CD4-positive, alpha-beta T cell (primary cell): ENCODE measurements at regions not wholly inside any gene's neighbourhood (a gene's known extent, or its start where the extent isn't known, plus 50 kb on each side); places are given as distances from the start of the nearest gene placed in this dataset.

Experiments used
- ATAC-seq: fragments of 200-7000 bp; cut with Tn5 transposase; one replicate; pipeline ENCODE4 v1.10.0; 2022; ENCODE audit warnings: mild to moderate bottlenecking; ENCODE audit not compliant: poor library complexity
- CTCF ChIA-PET: fragments of 350-600 bp; sonication (Branson Sonifier 250); formaldehyde crosslinking; loops from one replicate; lab custom pipeline; 2021; ENCODE audit warnings: antibody characterized with exemption, inconsistent platforms; lab: Charles Lee
- POLR2A ChIA-PET: fragments of 350-600 bp; sonication (Branson Sonifier 250); formaldehyde crosslinking; loops from one replicate; lab custom pipeline; 2021; ENCODE audit warnings: antibody characterized with exemption, inconsistent platforms; lab: Charles Lee
- DNase-seq, 14 experiments: peaks; one replicate each; pipeline ENCODE4 v3.0.0-alpha.2; 2013 to 2020; ENCODE audit warnings: mixed read lengths in 2 of 14
- H3K27ac ChIP-seq, 2 donors: one replicate each; pipeline versions ENCODE4 v1.5.1 to v1.7.0; 2013; ENCODE audit warnings: low read length in 2 of 2, low read depth in 1 of 2, mild to moderate bottlenecking in 1 of 2
- H3K27me3 ChIP-seq, 2 experiments: 1 replicate in 1 of 2; 2 replicates in 1 of 2; pipeline versions ENCODE4 v1.6.1 to v1.7.0; 2013; ENCODE audit warnings: low read length in 2 of 2, control low read depth in 1 of 2, mild to moderate bottlenecking in 1 of 2, moderate library complexity in 1 of 2; ENCODE audit not compliant: insufficient read depth in 2 of 2, control insufficient read depth in 1 of 2
- H3K36me3 ChIP-seq: one replicate; pipeline ENCODE4 v1.6.1; 2013; ENCODE audit warnings: low read length, control low read depth; ENCODE audit not compliant: insufficient read depth
- H3K4me1 ChIP-seq: one replicate; pipeline ENCODE4 v1.6.1; 2013; ENCODE audit warnings: low read length, control low read depth; ENCODE audit not compliant: insufficient read depth
- H3K4me3 ChIP-seq: one replicate; pipeline ENCODE4 v1.5.1; 2013; ENCODE audit warnings: mild to moderate bottlenecking, low read length, moderate library complexity
- H3K9me3 ChIP-seq, 2 experiments: 1 replicate in 1 of 2; 2 replicates in 1 of 2; pipeline versions ENCODE4 v1.6.1 to v1.7.0; 2013; ENCODE audit warnings: low read length in 2 of 2, mild to moderate bottlenecking in 2 of 2, control low read depth in 1 of 2, moderate library complexity in 1 of 2; ENCODE audit not compliant: control insufficient read depth in 1 of 2, insufficient read depth in 1 of 2
- H3K27ac Mint-ChIP-seq: one replicate; pipeline ENCODE4 v1.8.0; 2020; ENCODE audit warnings: mixed read lengths
- H3K27me3 Mint-ChIP-seq: one replicate; pipeline ENCODE4 v1.8.0; 2021; ENCODE audit warnings: mixed read lengths
- H3K36me3 Mint-ChIP-seq: one replicate; pipeline ENCODE4 v1.8.0; 2021; ENCODE audit warnings: low read depth, mixed read lengths
- H3K4me1 Mint-ChIP-seq: one replicate; pipeline ENCODE4 v1.8.0; 2021; ENCODE audit warnings: low read depth, mixed read lengths
- H3K4me3 Mint-ChIP-seq: one replicate; pipeline ENCODE4 v1.8.0; 2020; ENCODE audit warnings: mild to moderate bottlenecking, mixed read lengths
- H3K9me3 Mint-ChIP-seq: one replicate; pipeline ENCODE4 v1.8.0; 2020; ENCODE audit warnings: mixed read lengths
- intact Hi-C, 2 experiments: fragments of 100-400 bp; cut with DNase I in 1 of 2; cut with micrococcal nuclease in 1 of 2; formaldehyde crosslinking; loops; one replicate each; pipeline versions ENCODE4 v1.15.1 to v1.9.0; 2023 to 2025; cut with DNase I, micrococcal nuclease
- TF ChIP-seq, protein P1 (sequence below): fragments of 200-600 bp; IDR thresholded peaks from one replicate; pipeline ENCODE4 v1.8.0; 2022; ENCODE audit warnings: antibody characterized with exemption, mild to moderate bottlenecking

DNA sequence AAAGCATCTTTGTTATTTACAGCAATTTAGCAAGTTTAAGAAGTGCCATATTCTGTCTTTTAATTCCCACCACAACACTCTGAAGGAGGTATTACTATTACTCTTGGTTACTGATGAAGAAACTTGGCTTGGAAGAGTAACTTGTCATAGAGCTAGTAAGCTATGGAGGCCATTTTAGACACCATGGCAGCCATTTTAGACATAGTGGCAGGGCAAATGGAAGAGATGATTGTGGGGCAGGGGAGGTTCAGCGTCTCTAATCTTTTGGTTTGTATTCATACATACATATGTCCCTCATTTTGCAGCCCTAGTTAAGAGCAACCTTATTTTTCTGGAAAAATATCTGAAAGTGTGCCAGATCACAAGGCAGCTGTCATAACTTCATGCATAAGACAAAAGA, 82.6 kb upstream of the SOX1 start:
- H3K36me3 ChIP-seq = no peaks in the 10 kb centered on the region
- intact Hi-C loops = no loop called here
- no peaks in the 10 kb centered on the region for H3K4me1 Mint-ChIP-seq

DNA sequence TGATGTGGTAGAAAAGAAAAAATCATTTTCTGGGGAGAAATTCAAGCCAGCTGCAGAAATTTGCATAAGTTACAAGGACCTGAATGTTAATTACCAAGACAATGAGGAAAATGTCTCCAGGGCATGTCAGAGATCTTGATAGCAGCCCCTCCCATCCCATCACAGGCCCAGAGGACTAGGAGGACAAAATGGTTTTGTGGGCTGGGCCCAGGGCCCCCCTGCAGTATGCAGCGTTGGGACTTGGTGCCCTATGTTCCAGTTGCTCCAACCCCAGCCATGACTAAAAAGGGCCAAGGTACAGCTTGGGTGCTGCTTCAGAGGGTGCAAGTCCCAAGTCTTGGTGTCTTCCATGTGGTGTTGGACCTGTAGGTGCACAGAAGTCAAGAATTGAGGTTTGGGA, 76.6 kb upstream of the SOX1 start:
- no peak overlapping the region for H3K4me3 Mint-ChIP-seq
- H3K9me3 ChIP-seq = peaks cover 10 to 15% of the 10 kb centered on the region in 2 experiments
- H3K4me1 Mint-ChIP-seq = no peaks in the 10 kb centered on the region
- H3K36me3 ChIP-seq = no peaks in the 10 kb centered on the region
- peaks cover 12% of the 10 kb centered on the region for H3K27me3 Mint-ChIP-seq
- H3K27ac Mint-ChIP-seq = no peak overlapping the region
- H3K36me3 Mint-ChIP-seq = no peaks in the 10 kb centered on the region
- ChIA-PET CTCF (no interaction called here), POLR2A (interaction anchor here (0.6 kb wide), 1 partner anchor 344 kb away, joined by 3 read pairs; no protein-coding TSS in a partner anchor)
- no peak overlapping the region for H3K27ac ChIP-seq
- intact Hi-C loops = no loop called here
- peaks cover 12% of the 10 kb centered on the region for H3K9me3 Mint-ChIP-seq
- ATAC-seq = no peak
- H3K4me3 ChIP-seq = no peak overlapping the region
- TF ChIP-seq, protein P1, sequence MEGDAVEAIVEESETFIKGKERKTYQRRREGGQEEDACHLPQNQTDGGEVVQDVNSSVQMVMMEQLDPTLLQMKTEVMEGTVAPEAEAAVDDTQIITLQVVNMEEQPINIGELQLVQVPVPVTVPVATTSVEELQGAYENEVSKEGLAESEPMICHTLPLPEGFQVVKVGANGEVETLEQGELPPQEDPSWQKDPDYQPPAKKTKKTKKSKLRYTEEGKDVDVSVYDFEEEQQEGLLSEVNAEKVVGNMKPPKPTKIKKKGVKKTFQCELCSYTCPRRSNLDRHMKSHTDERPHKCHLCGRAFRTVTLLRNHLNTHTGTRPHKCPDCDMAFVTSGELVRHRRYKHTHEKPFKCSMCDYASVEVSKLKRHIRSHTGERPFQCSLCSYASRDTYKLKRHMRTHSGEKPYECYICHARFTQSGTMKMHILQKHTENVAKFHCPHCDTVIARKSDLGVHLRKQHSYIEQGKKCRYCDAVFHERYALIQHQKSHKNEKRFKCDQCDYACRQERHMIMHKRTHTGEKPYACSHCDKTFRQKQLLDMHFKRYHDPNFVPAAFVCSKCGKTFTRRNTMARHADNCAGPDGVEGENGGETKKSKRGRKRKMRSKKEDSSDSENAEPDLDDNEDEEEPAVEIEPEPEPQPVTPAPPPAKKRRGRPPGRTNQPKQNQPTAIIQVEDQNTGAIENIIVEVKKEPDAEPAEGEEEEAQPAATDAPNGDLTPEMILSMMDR = no peak
- H3K27me3 ChIP-seq = no peaks in the 10 kb centered on the region
- no peak for DNase-seq
- H3K4me1 ChIP-seq = no peaks in the 10 kb centered on the region

More for the DNA sequence above, 82.6 kb upstream of the SOX1 start:
- Histone ChIP-seq H3K9me3 (peaks cover 0 to 8% of the 10 kb centered on the region in 2 experiments), H3K27me3 (peaks cover 9 to 11% of the 10 kb centered on the region in 2 experiments), H3K4me1 (no peaks in the 10 kb centered on the region), H3K4me3 (no peak overlapping the region), H3K27ac (no peak overlapping the region)
- no peak for ATAC-seq
- no peak overlapping the region for H3K27ac Mint-ChIP-seq
- TF ChIP-seq, protein P1 = no peak
- POLR2A ChIA-PET = no interaction called here
- peaks cover 3% of the 10 kb centered on the region for H3K9me3 Mint-ChIP-seq
- no peaks in the 10 kb centered on the region for H3K36me3 Mint-ChIP-seq
- H3K27me3 Mint-ChIP-seq = peaks cover 34% of the 10 kb centered on the region
- no peak for DNase-seq
- no peak overlapping the region for H3K4me3 Mint-ChIP-seq
- CTCF ChIA-PET = no interaction called here

DNA sequence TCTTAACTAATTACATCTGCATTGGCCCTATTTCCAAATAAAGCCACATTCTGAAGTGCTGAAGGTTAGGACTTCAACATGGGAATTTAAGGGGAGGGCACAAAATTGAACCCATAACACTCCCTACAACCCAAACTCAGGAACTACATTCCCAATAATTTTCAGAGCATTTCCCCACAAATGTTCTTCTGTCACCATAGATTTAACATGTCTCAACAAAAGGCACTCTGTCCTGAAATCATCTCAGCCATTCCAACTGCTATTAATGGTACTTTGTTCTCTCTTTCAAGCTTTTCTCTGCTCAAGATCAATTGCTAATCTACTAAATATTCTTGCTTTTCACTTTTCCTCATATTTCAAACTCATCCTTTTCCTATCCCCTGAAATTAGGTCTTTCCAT, 74.0 kb upstream of the SOX1 start:
- CTCF ChIA-PET = no interaction called here

More for the DNA sequence above, 74.0 kb upstream of the SOX1 start:
- H3K27me3 ChIP-seq = no peaks in the 10 kb centered on the region
- Mint-ChIP-seq H3K27me3 (peaks cover 23% of the 10 kb centered on the region), H3K4me1 (no peaks in the 10 kb centered on the region), H3K36me3 (no peaks in the 10 kb centered on the region), H3K4me3 (no peak overlapping the region), H3K27ac (no peak overlapping the region), H3K9me3 (peaks cover 12% of the 10 kb centered on the region)
- H3K4me3 ChIP-seq = no peak overlapping the region
- intact Hi-C loops = no loop called here
- TF ChIP-seq, protein P1 = no peak
- no peak overlapping the region for H3K27ac ChIP-seq
- no peaks in the 10 kb centered on the region for H3K36me3 ChIP-seq
- no peak for DNase-seq
- POLR2A ChIA-PET = no interaction called here
- H3K4me1 ChIP-seq = no peaks in the 10 kb centered on the region
- no peak for ATAC-seq
- H3K9me3 ChIP-seq = peaks cover 10 to 15% of the 10 kb centered on the region in 2 experiments
